ENCODE measurements at regions not wholly inside any gene's neighbourhood (a gene's known extent, or its start where the extent isn't known, plus 50 kb on each side); places are given as distances from the start of the nearest gene placed in this dataset.

DNA sequence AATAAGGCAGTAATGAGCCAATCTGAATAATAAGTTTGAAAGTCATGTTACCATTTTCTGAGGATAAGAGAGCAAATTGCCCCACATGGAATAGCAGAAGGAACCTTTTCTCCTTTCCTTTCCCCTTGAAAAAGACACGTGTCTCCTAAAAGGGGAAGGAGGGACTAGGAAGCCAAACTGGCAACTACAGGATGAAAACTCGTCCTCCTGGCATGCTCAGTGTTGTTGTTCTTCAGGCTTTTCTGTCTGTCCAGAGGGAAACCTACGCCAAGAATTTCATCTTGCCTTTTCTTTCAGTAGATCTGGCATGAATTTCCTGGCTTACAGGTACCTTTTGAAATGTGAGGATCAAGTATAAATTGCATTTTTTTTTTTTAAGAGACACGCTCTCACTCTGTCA, 355.9 kb upstream of the TLE4 start:
- Histone ChIP-seq H3K4me1 (peaks cover 12% of the 10 kb centered on the region), H3K27ac (no peak overlapping the region), H4K20me1 (ENCODE audit: low read depth) (no peaks in the 10 kb centered on the region), H3K4me2 (no peak overlapping the region), H2AFZ (replicated peaks) (no peak overlapping the region), H3K4me3 (no peak overlapping the region), H3F3A (ENCODE audit: low read depth) (no peaks in the 10 kb centered on the region), H3K79me2 (ENCODE audit: low read depth) (no peaks in the 10 kb centered on the region), H3K36me3 (no peaks in the 10 kb centered on the region), H3K9me3 (ENCODE audit: low read depth) (no peaks in the 10 kb centered on the region), H3K27me3 (no peaks in the 10 kb centered on the region), H3K9ac (no peak overlapping the region)
- Mint-ChIP-seq H3K4me3 (no peak overlapping the region), H3K27me3 (ENCODE audit: insufficient read depth, low read depth) (no peaks in the 10 kb centered on the region), H3K9me3 (no peaks in the 10 kb centered on the region), H3K4me1 (peaks cover 3% of the 10 kb centered on the region), H3K27ac (no peak overlapping the region), H3K36me3 (no peaks in the 10 kb centered on the region)
- TF ChIP-seq, protein P1, sequence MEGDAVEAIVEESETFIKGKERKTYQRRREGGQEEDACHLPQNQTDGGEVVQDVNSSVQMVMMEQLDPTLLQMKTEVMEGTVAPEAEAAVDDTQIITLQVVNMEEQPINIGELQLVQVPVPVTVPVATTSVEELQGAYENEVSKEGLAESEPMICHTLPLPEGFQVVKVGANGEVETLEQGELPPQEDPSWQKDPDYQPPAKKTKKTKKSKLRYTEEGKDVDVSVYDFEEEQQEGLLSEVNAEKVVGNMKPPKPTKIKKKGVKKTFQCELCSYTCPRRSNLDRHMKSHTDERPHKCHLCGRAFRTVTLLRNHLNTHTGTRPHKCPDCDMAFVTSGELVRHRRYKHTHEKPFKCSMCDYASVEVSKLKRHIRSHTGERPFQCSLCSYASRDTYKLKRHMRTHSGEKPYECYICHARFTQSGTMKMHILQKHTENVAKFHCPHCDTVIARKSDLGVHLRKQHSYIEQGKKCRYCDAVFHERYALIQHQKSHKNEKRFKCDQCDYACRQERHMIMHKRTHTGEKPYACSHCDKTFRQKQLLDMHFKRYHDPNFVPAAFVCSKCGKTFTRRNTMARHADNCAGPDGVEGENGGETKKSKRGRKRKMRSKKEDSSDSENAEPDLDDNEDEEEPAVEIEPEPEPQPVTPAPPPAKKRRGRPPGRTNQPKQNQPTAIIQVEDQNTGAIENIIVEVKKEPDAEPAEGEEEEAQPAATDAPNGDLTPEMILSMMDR (IDR thresholded peaks at IDR 0.05) = no peak
- TF ChIP-seq EZH2phosphoT487 (IDR thresholded peaks at IDR 0.05) (no peak), EZH2 (IDR thresholded peaks at IDR 0.05) (no peak)
- DNase-seq (ENCODE audit: low spot score) = no peak

- Mint-ChIP-seq H3K27ac (no peak overlapping the region), H3K27me3 (ENCODE audit: insufficient read depth, low read depth) (no peaks in the 10 kb centered on the region), H3K4me1 (peaks cover 2% of the 10 kb centered on the region), H3K9me3 (no peaks in the 10 kb centered on the region), H3K36me3 (no peaks in the 10 kb centered on the region), H3K4me3 (no peak overlapping the region)
- no peak for TF ChIP-seq EZH2 (IDR thresholded peaks at IDR 0.05)
- TF ChIP-seq, protein P1 (IDR thresholded peaks at IDR 0.05) = no peak
- no peak for TF ChIP-seq EZH2phosphoT487 (IDR thresholded peaks at IDR 0.05)
- Histone ChIP-seq H3K9me3 (ENCODE audit: low read depth) (no peaks in the 10 kb centered on the region), H3K4me2 (no peak overlapping the region), H3F3A (ENCODE audit: low read depth) (no peaks in the 10 kb centered on the region), H2AFZ (replicated peaks) (no peak overlapping the region), H3K36me3 (no peaks in the 10 kb centered on the region), H3K4me3 (no peak overlapping the region), H3K27ac (no peak overlapping the region), H3K4me1 (peaks cover 7% of the 10 kb centered on the region), H3K27me3 (no peaks in the 10 kb centered on the region), H4K20me1 (ENCODE audit: low read depth) (no peaks in the 10 kb centered on the region), H3K79me2 (ENCODE audit: low read depth) (no peaks in the 10 kb centered on the region), H3K9ac (no peak overlapping the region)
- DNase-seq (ENCODE audit: low spot score) = no peak
Observed at GRCh38 chr9:79220251-79220650, 351.5 kb upstream of the TLE4 start.

- no peak for TF ChIP-seq EZH2phosphoT487 (IDR thresholded peaks at IDR 0.05)
- TF ChIP-seq EZH2 (IDR thresholded peaks at IDR 0.05) = no peak
- TF ChIP-seq, protein P1 (IDR thresholded peaks at IDR 0.05) = no peak
- H3K36me3 ChIP-seq = no peaks in the 10 kb centered on the region
- H3K9me3 Mint-ChIP-seq = peaks cover 2% of the 10 kb centered on the region
- H3K4me1 Mint-ChIP-seq = no peaks in the 10 kb centered on the region
- H3K4me3 Mint-ChIP-seq = no peak overlapping the region
- no peaks in the 10 kb centered on the region for H3K27me3 ChIP-seq
- H2AFZ ChIP-seq (replicated peaks) = no peak overlapping the region
- no peaks in the 10 kb centered on the region for H3K79me2 ChIP-seq (ENCODE audit: low read depth)
- H3K27me3 Mint-ChIP-seq (ENCODE audit: insufficient read depth, low read depth) = no peaks in the 10 kb centered on the region
- DNase-seq (ENCODE audit: low spot score) = no peak
- H3K4me3 ChIP-seq = no peak overlapping the region
- no peaks in the 10 kb centered on the region for H3K9me3 ChIP-seq (ENCODE audit: low read depth)
- H3K9ac ChIP-seq = no peak overlapping the region
- no peak overlapping the region for H3K4me2 ChIP-seq
- no peak overlapping the region for H3K27ac Mint-ChIP-seq
- no peaks in the 10 kb centered on the region for H3F3A ChIP-seq (ENCODE audit: low read depth)
- H3K36me3 Mint-ChIP-seq = no peaks in the 10 kb centered on the region
- H3K4me1 ChIP-seq = peaks cover 3% of the 10 kb centered on the region
- H4K20me1 ChIP-seq (ENCODE audit: low read depth) = no peaks in the 10 kb centered on the region
- H3K27ac ChIP-seq = no peak overlapping the region
Observed at GRCh38 chr9:79220666-79221065, 351.1 kb upstream of the TLE4 start.
